ENCODE measurements at regions not wholly inside any gene's neighbourhood (a gene's known extent, or its start where the extent isn't known, plus 50 kb on each side); places are given as distances from the start of the nearest gene placed in this dataset.

DNA sequence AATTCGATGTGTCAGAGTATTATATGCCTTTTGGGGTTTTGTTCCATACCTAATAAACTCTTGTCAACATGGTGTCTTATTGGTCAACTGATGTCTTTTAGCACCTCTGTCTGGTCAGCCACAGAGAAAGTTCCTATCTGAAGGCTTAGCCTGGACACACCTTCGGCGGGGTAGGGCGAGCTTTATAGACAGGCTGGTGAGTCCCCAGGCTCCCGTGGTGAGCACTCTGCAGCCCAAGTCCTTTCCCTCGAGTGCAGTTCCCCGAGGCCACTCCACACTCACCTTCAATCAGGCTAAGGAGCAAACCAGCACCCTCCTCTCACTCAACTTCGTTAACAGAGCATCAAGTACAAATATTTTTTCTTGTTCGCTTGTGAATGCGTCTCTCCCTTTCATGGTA lies 133.9 kb downstream of the ATG4C start:
- TF ChIP-seq, protein P1, sequence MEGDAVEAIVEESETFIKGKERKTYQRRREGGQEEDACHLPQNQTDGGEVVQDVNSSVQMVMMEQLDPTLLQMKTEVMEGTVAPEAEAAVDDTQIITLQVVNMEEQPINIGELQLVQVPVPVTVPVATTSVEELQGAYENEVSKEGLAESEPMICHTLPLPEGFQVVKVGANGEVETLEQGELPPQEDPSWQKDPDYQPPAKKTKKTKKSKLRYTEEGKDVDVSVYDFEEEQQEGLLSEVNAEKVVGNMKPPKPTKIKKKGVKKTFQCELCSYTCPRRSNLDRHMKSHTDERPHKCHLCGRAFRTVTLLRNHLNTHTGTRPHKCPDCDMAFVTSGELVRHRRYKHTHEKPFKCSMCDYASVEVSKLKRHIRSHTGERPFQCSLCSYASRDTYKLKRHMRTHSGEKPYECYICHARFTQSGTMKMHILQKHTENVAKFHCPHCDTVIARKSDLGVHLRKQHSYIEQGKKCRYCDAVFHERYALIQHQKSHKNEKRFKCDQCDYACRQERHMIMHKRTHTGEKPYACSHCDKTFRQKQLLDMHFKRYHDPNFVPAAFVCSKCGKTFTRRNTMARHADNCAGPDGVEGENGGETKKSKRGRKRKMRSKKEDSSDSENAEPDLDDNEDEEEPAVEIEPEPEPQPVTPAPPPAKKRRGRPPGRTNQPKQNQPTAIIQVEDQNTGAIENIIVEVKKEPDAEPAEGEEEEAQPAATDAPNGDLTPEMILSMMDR (IDR thresholded peaks at IDR 0.05; ENCODE audit: low read depth, low read length), result no peak
- TF ChIP-seq EZH2phosphoT487 (IDR thresholded peaks at IDR 0.05; ENCODE audit: low read depth), result no peak
